ENCODE measurements at regions not wholly inside any gene's neighbourhood (a gene's known extent, or its start where the extent isn't known, plus 50 kb on each side); places are given as distances from the start of the nearest gene placed in this dataset.

- TF ChIP-seq CTCF (IDR thresholded peaks at IDR 0.05) (no peak), POLR2A (IDR thresholded peaks at IDR 0.05) (no peak)
These were observed 159.4 kb upstream of the MAGI2 start for GRCh38 chr7:79612903-79613302.
